Naive thymus-derived CD4-positive, alpha-beta T cell (primary cell): ENCODE measurements at regions not wholly inside any gene's neighbourhood (a gene's known extent, or its start where the extent isn't known, plus 50 kb on each side); places are given as distances from the start of the nearest gene placed in this dataset.

Source experiments
- ATAC-seq: fragments of 150-1000 bp; cut with Tn5 transposase; 2 replicates; pipeline ENCODE4 v1.10.0; 2021; ENCODE audit warnings: mild to moderate bottlenecking, moderate library complexity
- CTCF ChIA-PET: fragments of 350-600 bp; sonication (Branson Sonifier 250); formaldehyde crosslinking; loops from one replicate; lab custom pipeline; 2021; ENCODE audit warnings: antibody characterized with exemption; lab: Charles Lee
- POLR2A ChIA-PET: fragments of 350-600 bp; sonication (Branson Sonifier 250); formaldehyde crosslinking; loops from one replicate; lab custom pipeline; 2021; ENCODE audit warnings: antibody characterized with exemption, inconsistent platforms; lab: Charles Lee
- DNase-seq, 9 donors: peaks; one replicate each; pipeline versions ENCODE4 v3.0.0 to v3.0.0-alpha.2; 2020 to 2022; ENCODE audit warnings: mixed read lengths in 1 of 9
- H3K27ac ChIP-seq: one replicate; pipeline ENCODE4 v1.7.0; 2013; ENCODE audit warnings: mild to moderate bottlenecking, low read depth, low read length, moderate library complexity
- H3K27me3 ChIP-seq, 2 donors: one replicate each; pipeline ENCODE4 v1.7.0; 2013; ENCODE audit warnings: low read length in 2 of 2, mild to moderate bottlenecking in 2 of 2, moderate library complexity in 2 of 2; ENCODE audit not compliant: control insufficient read depth in 2 of 2, insufficient read depth in 2 of 2
- H3K36me3 ChIP-seq, 3 experiments: 1 replicate in 2 of 3; 2 replicates in 1 of 3; pipeline ENCODE4 v1.7.0; 2013; ENCODE audit warnings: low read length in 3 of 3, mild to moderate bottlenecking in 3 of 3, moderate library complexity in 1 of 3; ENCODE audit not compliant: insufficient read depth in 3 of 3, control insufficient read depth in 2 of 3
- H3K4me1 ChIP-seq, 2 donors: one replicate each; pipeline ENCODE4 v1.7.0; 2013; ENCODE audit warnings: low read length in 2 of 2, mild to moderate bottlenecking in 2 of 2, moderate library complexity in 1 of 2; ENCODE audit not compliant: control insufficient read depth in 2 of 2, insufficient read depth in 2 of 2
- H3K4me3 ChIP-seq: 2 replicates; pipeline ENCODE4 v1.7.0; 2013; ENCODE audit warnings: mild to moderate bottlenecking, low read length
- H3K9me3 ChIP-seq, 3 experiments: 1 replicate in 2 of 3; 2 replicates in 1 of 3; pipeline ENCODE4 v1.7.0; 2013; ENCODE audit warnings: low read length in 3 of 3; ENCODE audit not compliant: control insufficient read depth in 2 of 3
- H3K27ac Mint-ChIP-seq, 9 donors: one replicate each; pipeline ENCODE4 v1.8.0; 2020 to 2022; ENCODE audit warnings: mixed read lengths in 9 of 9, mild to moderate bottlenecking in 8 of 9, moderate library complexity in 5 of 9, inconsistent platforms in 2 of 9
- H3K27me3 Mint-ChIP-seq, 5 donors: one replicate each; pipeline ENCODE4 v1.8.0; 2021 to 2022; ENCODE audit warnings: mixed read lengths in 5 of 5, mild to moderate bottlenecking in 1 of 5
- H3K36me3 Mint-ChIP-seq, 5 donors: one replicate each; pipeline ENCODE4 v1.8.0; 2020 to 2022; ENCODE audit warnings: mixed read lengths in 5 of 5, mild to moderate bottlenecking in 3 of 5, inconsistent platforms in 1 of 5
- H3K4me1 Mint-ChIP-seq, 7 donors: one replicate each; pipeline ENCODE4 v1.8.0; 2020 to 2022; ENCODE audit warnings: mixed read lengths in 7 of 7, mild to moderate bottlenecking in 3 of 7, inconsistent platforms in 1 of 7
- H3K4me3 Mint-ChIP-seq, 10 donors: one replicate each; pipeline ENCODE4 v1.8.0; 2020 to 2022; ENCODE audit warnings: mild to moderate bottlenecking in 10 of 10, mixed read lengths in 10 of 10, moderate library complexity in 6 of 10, inconsistent platforms in 2 of 10
- H3K9me3 Mint-ChIP-seq, 11 donors: one replicate each; pipeline ENCODE4 v1.8.0; 2020 to 2022; ENCODE audit warnings: mixed read lengths in 11 of 11, mild to moderate bottlenecking in 4 of 11, inconsistent platforms in 1 of 11, moderate library complexity in 1 of 11
- intact Hi-C, 2 donors: fragments of 100-400 bp; cut with micrococcal nuclease; formaldehyde crosslinking; loops; one replicate each; pipeline ENCODE4 v1.15.1; 2023

- H3K4me3 Mint-ChIP-seq: no peak overlapping the region
- ChIA-PET CTCF (no interaction called here), POLR2A (no interaction called here)
- Histone ChIP-seq H3K27me3 (no peaks in the 10 kb centered on the region), H3K36me3 (no peaks in the 10 kb centered on the region), H3K9me3 (no peaks in the 10 kb centered on the region), H3K4me3 (no peak overlapping the region), H3K4me1 (no peaks in the 10 kb centered on the region), H3K27ac (no peak overlapping the region)
- H3K36me3 Mint-ChIP-seq: no peaks in the 10 kb centered on the region
- H3K9me3 Mint-ChIP-seq: peaks cover 0 to 7% (median 0%) of the 10 kb centered on the region in 11 donors
- ATAC-seq: no peak
- H3K4me1 Mint-ChIP-seq: no peaks in the 10 kb centered on the region
- intact Hi-C loops: no loop called here
- no peak for DNase-seq
- no peak overlapping the region for H3K27ac Mint-ChIP-seq
- H3K27me3 Mint-ChIP-seq: peaks cover 17 to 48% (median 23%) of the 10 kb centered on the region in 5 donors
Measured at GRCh38 chr4:81375745-81376144, 96.0 kb downstream of the RASGEF1B start.

GRCh38 chr4:81369886-81370285, 101.8 kb downstream of the RASGEF1B start:
- intact Hi-C loops: no loop called here

GRCh38 chr4:81366779-81367178, 104.9 kb downstream of the RASGEF1B start:
- Mint-ChIP-seq H3K27me3 (peaks cover 0 to 14% (median 5%) of the 10 kb centered on the region in 5 donors), H3K4me1 (no peaks in the 10 kb centered on the region), H3K36me3 (no peaks in the 10 kb centered on the region), H3K9me3 (peaks cover 0 to 3% (median 0%) of the 10 kb centered on the region in 11 donors), H3K27ac (no peak overlapping the region), H3K4me3 (no peak overlapping the region)
- H3K4me3 ChIP-seq: no peak overlapping the region
- H3K27me3 ChIP-seq: no peaks in the 10 kb centered on the region
- H3K36me3 ChIP-seq: no peaks in the 10 kb centered on the region
- ATAC-seq: no peak
- no peak overlapping the region for H3K27ac ChIP-seq
- ChIA-PET CTCF (no interaction called here), POLR2A (no interaction called here)
- no peaks in the 10 kb centered on the region for H3K9me3 ChIP-seq
- intact Hi-C loops: no loop called here
- DNase-seq: no peak
- H3K4me1 ChIP-seq: no peaks in the 10 kb centered on the region

More at GRCh38 chr4:81369886-81370285, 101.8 kb downstream of the RASGEF1B start:
- Histone ChIP-seq H3K27ac (no peak overlapping the region), H3K4me1 (no peaks in the 10 kb centered on the region), H3K9me3 (no peaks in the 10 kb centered on the region), H3K27me3 (no peaks in the 10 kb centered on the region), H3K4me3 (no peak overlapping the region), H3K36me3 (no peaks in the 10 kb centered on the region)
- Mint-ChIP-seq H3K27me3 (peaks cover 7 to 19% (median 14%) of the 10 kb centered on the region in 5 donors), H3K9me3 (peaks cover 0 to 7% (median 0%) of the 10 kb centered on the region in 11 donors), H3K27ac (no peak overlapping the region), H3K4me1 (no peaks in the 10 kb centered on the region), H3K36me3 (no peaks in the 10 kb centered on the region), H3K4me3 (no peak overlapping the region)
- no peak for ATAC-seq
- ChIA-PET POLR2A (no interaction called here), CTCF (no interaction called here)
- no peak for DNase-seq

- ATAC-seq: no peak
- H3K9me3 ChIP-seq: no peaks in the 10 kb centered on the region
- H3K36me3 Mint-ChIP-seq: no peaks in the 10 kb centered on the region
- H3K9me3 Mint-ChIP-seq: no peaks in the 10 kb centered on the region
- ChIA-PET POLR2A (no interaction called here), CTCF (interaction anchor here (3.3 kb wide), 1 partner anchor 9 kb away, joined by 9 read pairs; no protein-coding TSS in a partner anchor)
- peaks cover 0 to 2% (median 0%) of the 10 kb centered on the region in 7 donors for H3K4me1 Mint-ChIP-seq
- H3K27me3 ChIP-seq: peaks cover 0 to 3% of the 10 kb centered on the region in 2 donors
- intact Hi-C loops: no loop called here
- no peak overlapping the region for H3K4me3 Mint-ChIP-seq
- DNase-seq: no peak
- H3K36me3 ChIP-seq: no peaks in the 10 kb centered on the region
- H3K4me1 ChIP-seq: no peaks in the 10 kb centered on the region
- no peak overlapping the region for H3K4me3 ChIP-seq
- H3K27ac ChIP-seq: no peak overlapping the region
- H3K27me3 Mint-ChIP-seq: peaks cover 2 to 31% (median 20%) of the 10 kb centered on the region in 5 donors
- no peak overlapping the region for H3K27ac Mint-ChIP-seq
Measured at GRCh38 chr4:81360737-81361136, 111.0 kb downstream of the RASGEF1B start.

GRCh38 chr4:81359207-81359606, 112.5 kb downstream of the RASGEF1B start:
- POLR2A ChIA-PET: no interaction called here
- peaks cover 2 to 31% (median 18%) of the 10 kb centered on the region in 5 donors for H3K27me3 Mint-ChIP-seq
- H3K27ac Mint-ChIP-seq: no peak overlapping the region
- ATAC-seq (no peak), DNase-seq (no peak)
- intact Hi-C loops: no loop called here
- Histone ChIP-seq H3K9me3 (no peaks in the 10 kb centered on the region), H3K4me3 (no peak overlapping the region), H3K27ac (no peak overlapping the region), H3K36me3 (no peaks in the 10 kb centered on the region), H3K4me1 (no peaks in the 10 kb centered on the region), H3K27me3 (peaks cover 0 to 3% of the 10 kb centered on the region in 2 donors)
- H3K4me1 Mint-ChIP-seq: peaks cover 0 to 2% (median 0%) of the 10 kb centered on the region in 7 donors
- no peak overlapping the region for H3K4me3 Mint-ChIP-seq
- H3K9me3 Mint-ChIP-seq: no peaks in the 10 kb centered on the region
- no peaks in the 10 kb centered on the region for H3K36me3 Mint-ChIP-seq
- CTCF ChIA-PET: interaction anchor here (3.3 kb wide), 1 partner anchor 7 kb away, joined by 9 read pairs; no protein-coding TSS in a partner anchor

- H3K27me3 ChIP-seq: peaks cover 0 to 3% of the 10 kb centered on the region in 2 donors
- no peaks in the 10 kb centered on the region for H3K36me3 ChIP-seq
- ChIA-PET POLR2A (no interaction called here), CTCF (interaction anchor here (0.6 kb wide), 1 partner anchor 10 kb away, joined by 3 read pairs; no protein-coding TSS in a partner anchor)
- Mint-ChIP-seq H3K4me1 (peaks cover 0 to 2% (median 0%) of the 10 kb centered on the region in 7 donors), H3K27me3 (peaks cover 2 to 35% (median 18%) of the 10 kb centered on the region in 5 donors), H3K4me3 (no peak overlapping the region), H3K36me3 (no peaks in the 10 kb centered on the region), H3K9me3 (no peaks in the 10 kb centered on the region), H3K27ac (no peak overlapping the region)
- H3K9me3 ChIP-seq: no peaks in the 10 kb centered on the region
- intact Hi-C loops: no loop called here
- ATAC-seq: no peak
- H3K4me1 ChIP-seq: no peaks in the 10 kb centered on the region
- DNase-seq: no peak
- no peak overlapping the region for H3K27ac ChIP-seq
- no peak overlapping the region for H3K4me3 ChIP-seq
Measured at GRCh38 chr4:81358154-81358553, 113.6 kb downstream of the RASGEF1B start.

GRCh38 chr4:81356621-81357020, 115.1 kb downstream of the RASGEF1B start:
- Histone ChIP-seq H3K9me3 (no peaks in the 10 kb centered on the region), H3K27me3 (peaks cover 0 to 3% of the 10 kb centered on the region in 2 donors), H3K4me3 (no peak overlapping the region), H3K36me3 (no peaks in the 10 kb centered on the region), H3K4me1 (no peaks in the 10 kb centered on the region), H3K27ac (no peak overlapping the region)
- ChIA-PET POLR2A (no interaction called here), CTCF (no interaction called here)
- Mint-ChIP-seq H3K36me3 (no peaks in the 10 kb centered on the region), H3K4me3 (no peak overlapping the region), H3K27ac (no peak overlapping the region), H3K27me3 (peaks cover 2 to 39% (median 22%) of the 10 kb centered on the region in 5 donors), H3K4me1 (peaks cover 0 to 2% (median 0%) of the 10 kb centered on the region in 7 donors), H3K9me3 (no peaks in the 10 kb centered on the region)
- no peak for ATAC-seq
- intact Hi-C loops: no loop called here
- no peak for DNase-seq
